ENCODE measurements at regions not wholly inside any gene's neighbourhood (a gene's known extent, or its start where the extent isn't known, plus 50 kb on each side); places are given as distances from the start of the nearest gene placed in this dataset.

DNA sequence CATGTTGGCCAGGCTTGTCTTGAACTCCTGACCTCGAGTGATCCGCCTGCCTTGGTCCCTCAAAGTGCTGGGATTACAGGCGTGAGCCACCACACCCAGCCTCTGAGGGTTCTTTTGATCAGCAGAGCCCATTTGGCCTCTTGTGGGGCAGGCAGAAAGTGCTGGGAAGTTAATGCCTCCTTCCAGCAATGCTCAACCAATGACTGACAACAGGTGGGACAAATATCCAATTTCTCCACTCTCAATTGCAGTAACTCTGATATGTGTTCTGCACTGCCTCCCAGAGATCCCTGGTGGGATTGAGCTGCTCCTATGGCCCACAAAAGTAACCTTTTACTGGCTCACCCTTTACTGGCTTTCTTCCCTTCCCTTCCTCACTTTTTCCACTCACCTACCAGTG is 79.9 kb upstream of the APC start:
- no peak for DNase-seq (ENCODE audit: low read depth)

GRCh38 chr5:112660359-112660758 is 77.3 kb upstream of the APC start:
- no peak for DNase-seq (ENCODE audit: low read depth)

- DNase-seq (ENCODE audit: low read depth) = no peak
These were observed 74.5 kb upstream of the APC start for GRCh38 chr5:112663146-112663545.

DNA sequence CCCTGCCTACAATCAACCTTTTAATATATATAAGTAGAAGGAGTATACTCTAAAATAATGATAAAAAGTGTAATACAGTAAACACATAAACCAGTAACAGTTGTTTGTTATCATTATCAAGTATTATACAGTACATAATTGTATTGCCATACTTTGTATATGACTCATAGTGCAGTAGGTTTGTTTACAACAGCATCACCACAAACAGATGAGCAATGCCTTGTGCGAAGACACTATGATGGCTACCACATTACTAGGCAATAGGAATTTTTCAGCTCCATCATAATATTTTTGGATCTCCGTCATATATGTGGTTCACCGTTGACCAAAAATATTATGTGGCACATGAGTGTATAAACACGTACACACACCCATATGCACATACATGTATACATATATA is 69.7 kb upstream of the APC start:
- no peak for DNase-seq (ENCODE audit: low read depth)

DNA sequence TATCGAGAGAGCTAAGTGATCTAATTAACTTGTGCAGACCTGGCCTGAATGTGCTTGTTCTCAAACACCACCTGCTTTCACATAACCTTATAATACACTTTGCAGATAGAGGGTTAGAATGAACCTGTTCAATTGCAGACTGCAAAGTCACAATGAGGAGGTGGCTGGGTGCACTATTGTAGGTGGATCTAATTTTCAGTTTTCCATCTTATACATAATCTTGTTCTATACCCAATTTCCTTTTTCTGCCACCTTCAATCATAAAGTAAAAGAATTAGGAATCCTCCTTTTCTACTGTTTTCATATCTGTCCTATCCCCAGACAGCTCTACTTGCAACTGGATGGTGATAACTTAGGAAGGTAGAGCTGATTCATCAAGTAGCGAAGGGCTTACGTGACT is 68.8 kb upstream of the APC start:
- no peak for DNase-seq (ENCODE audit: low read depth)

- DNase-seq (ENCODE audit: low read depth) = no peak
These were observed 68.2 kb upstream of the APC start for GRCh38 chr5:112669328-112669963.

- no peak for DNase-seq (ENCODE audit: low read depth)
These were observed 66.0 kb upstream of the APC start for GRCh38 chr5:112671687-112672086.

GRCh38 chr5:112681481-112681908 is 56.2 kb upstream of the APC start:
- DNase-seq (ENCODE audit: low read depth) = no peak

GRCh38 chr5:112682621-112683061 is 55.0 kb upstream of the APC start:
- DNase-seq (ENCODE audit: low read depth) = no peak

- DNase-seq (ENCODE audit: low read depth) = no peak
These were observed 53.6 kb upstream of the APC start for GRCh38 chr5:112684121-112684520.

DNA sequence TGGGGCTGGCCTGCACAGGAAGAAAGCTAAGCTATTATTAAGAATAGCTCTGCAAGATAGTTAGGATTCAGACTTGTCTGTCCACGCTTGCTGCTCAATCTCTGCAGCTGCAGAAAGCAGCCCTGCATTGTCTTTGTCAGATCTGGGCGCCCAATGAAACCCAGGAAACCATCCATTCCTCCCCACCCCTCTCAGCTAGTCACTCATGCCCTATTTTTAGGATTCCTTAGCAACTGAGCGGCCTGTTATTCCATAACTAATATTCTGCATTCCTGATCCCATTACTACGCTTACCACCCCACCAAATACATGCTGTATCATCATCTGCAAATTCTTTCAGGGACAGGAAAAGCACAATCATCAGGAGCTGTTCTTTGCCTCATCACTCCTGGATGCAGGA is 52.9 kb upstream of the APC start:
- no peak for DNase-seq (ENCODE audit: low read depth)

DNA sequence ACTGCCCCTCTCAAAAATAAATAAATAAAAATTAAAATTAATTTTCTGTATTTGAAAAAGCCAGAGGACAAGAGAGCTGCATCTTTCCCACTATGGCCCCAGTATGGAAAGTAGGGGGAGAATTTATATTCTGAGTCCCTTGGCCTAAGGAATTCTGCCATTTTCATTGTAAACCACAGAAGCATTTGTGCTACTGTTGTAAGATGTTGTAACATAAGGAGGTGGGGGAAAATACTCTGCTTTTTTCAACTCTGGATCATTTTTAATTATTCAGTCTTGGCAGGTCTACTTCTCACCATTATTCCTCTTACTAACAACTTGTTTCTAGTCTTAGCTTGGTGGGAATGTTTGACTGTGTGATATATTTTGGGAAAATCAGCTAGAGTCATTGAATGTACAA is 52.3 kb upstream of the APC start:
- DNase-seq (ENCODE audit: low read depth) = no peak

DNA sequence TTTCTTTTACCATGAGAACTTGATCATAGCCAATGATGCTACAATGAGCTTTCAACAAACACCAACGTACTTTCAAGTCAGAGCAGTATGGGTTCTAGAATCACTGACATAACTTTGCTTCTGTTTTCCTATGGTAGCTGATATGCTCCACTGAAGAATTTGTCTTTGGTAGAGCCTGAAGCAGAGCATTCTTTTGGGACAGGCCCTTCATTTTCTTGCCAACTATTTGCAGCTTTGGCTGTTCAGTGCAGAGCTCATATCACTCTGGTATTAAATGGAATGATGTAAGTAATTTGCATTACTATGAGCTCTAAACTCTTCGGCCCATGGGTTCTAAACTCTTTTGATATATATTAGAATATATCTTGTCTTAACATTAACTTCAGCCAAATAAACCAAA is 51.8 kb upstream of the APC start:
- no peak for DNase-seq (ENCODE audit: low read depth)

DNA sequence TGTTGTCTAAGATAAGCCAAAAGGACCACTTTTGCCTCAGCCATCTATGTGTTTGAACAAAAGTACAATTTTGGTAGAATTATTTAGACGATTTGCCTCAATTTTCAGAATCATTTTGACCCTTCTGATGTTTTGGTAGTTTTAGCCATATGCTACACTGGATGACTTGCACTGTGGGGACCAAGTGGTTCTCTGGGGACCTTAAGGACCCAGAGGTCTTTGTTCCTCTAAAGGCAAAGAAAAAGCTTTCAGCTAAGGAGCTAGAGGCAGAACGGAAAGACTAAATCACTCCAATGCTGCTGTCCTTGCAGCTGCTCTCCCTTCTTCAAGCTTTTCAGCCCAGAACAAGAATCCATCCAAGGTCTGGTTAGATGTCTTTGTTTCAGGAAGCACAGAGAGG is 51.0 kb upstream of the APC start:
- no peak for DNase-seq (ENCODE audit: low read depth)

GRCh38 chr5:112687306-112687705 is 50.4 kb upstream of the APC start:
- DNase-seq (ENCODE audit: low read depth) = no peak

Measured in stimulated activated CD4-positive, alpha-beta T cell treated with anti-CD3 and anti-CD28 coated beads, Interleukin-2, amount 100 ng/mL, for 4 hours (primary cell).